GM19438 (cell line): ENCODE measurements at regions not wholly inside any gene's neighbourhood (a gene's known extent, or its start where the extent isn't known, plus 50 kb on each side); places are given as distances from the start of the nearest gene placed in this dataset.

Experiments
- ATAC-seq: cut with Tn5 transposase; IDR thresholded peaks from one replicate; pipeline ENCODE4 v1.9.1; 2021; ENCODE audit warnings: low read depth; ENCODE audit not compliant: unreplicated experiment

- no peak for ATAC-seq
These were observed 1121.3 kb upstream of the AUTS2 start for GRCh38 chr7:68476966-68477365.

- ATAC-seq, result no peak
These were observed 1119.9 kb upstream of the AUTS2 start for GRCh38 chr7:68478326-68478725.

- no peak for ATAC-seq
These were observed 1115.5 kb upstream of the AUTS2 start for GRCh38 chr7:68482800-68483199.

GRCh38 chr7:68484731-68485130 is 1113.5 kb upstream of the AUTS2 start:
- ATAC-seq, result no peak

GRCh38 chr7:68485253-68485917 is 1112.9 kb upstream of the AUTS2 start:
- ATAC-seq, result no peak

GRCh38 chr7:68488341-68489060 is 1109.8 kb upstream of the AUTS2 start:
- no peak for ATAC-seq

- ATAC-seq, result no peak
These were observed 1106.5 kb upstream of the AUTS2 start for GRCh38 chr7:68491523-68492358.

GRCh38 chr7:68492359-68492690 is 1106.0 kb upstream of the AUTS2 start:
- ATAC-seq, result no peak

- ATAC-seq, result no peak
These were observed 1094.9 kb upstream of the AUTS2 start for GRCh38 chr7:68503400-68503799.

- ATAC-seq, result no peak
These were observed 1093.6 kb upstream of the AUTS2 start for GRCh38 chr7:68504716-68505115.

- ATAC-seq, result no peak
These were observed 1092.6 kb upstream of the AUTS2 start for GRCh38 chr7:68505721-68506120.

GRCh38 chr7:68507668-68508067 is 1090.6 kb upstream of the AUTS2 start:
- ATAC-seq, result no peak

- ATAC-seq, result no peak
These were observed 1089.2 kb upstream of the AUTS2 start for GRCh38 chr7:68509054-68509453.

GRCh38 chr7:68509603-68510002 is 1088.7 kb upstream of the AUTS2 start:
- ATAC-seq, result no peak

- no peak for ATAC-seq
These were observed 1087.0 kb upstream of the AUTS2 start for GRCh38 chr7:68511281-68511680.

GRCh38 chr7:68512466-68512865 is 1085.8 kb upstream of the AUTS2 start:
- no peak for ATAC-seq

GRCh38 chr7:68518060-68518459 is 1080.2 kb upstream of the AUTS2 start:
- no peak for ATAC-seq

- no peak for ATAC-seq
These were observed 1074.1 kb upstream of the AUTS2 start for GRCh38 chr7:68524126-68524525.

GRCh38 chr7:68529221-68529620 is 1069.1 kb upstream of the AUTS2 start:
- ATAC-seq, result no peak

GRCh38 chr7:68535266-68535665 is 1063.0 kb upstream of the AUTS2 start:
- ATAC-seq, result no peak

GRCh38 chr7:68537051-68537773 is 1061.1 kb upstream of the AUTS2 start:
- no peak for ATAC-seq
